Loucy (cell line): ENCODE measurements at regions not wholly inside any gene's neighbourhood (a gene's known extent, or its start where the extent isn't known, plus 50 kb on each side); places are given as distances from the start of the nearest gene placed in this dataset.

Experiments
- H2AFZ ChIP-seq: fragments of 200-600 bp; sonication (generic); 2 replicates; pipeline ENCODE4 v1.6.0; 2016; ENCODE audit warnings: antibody characterized with exemption, mild to moderate bottlenecking, low read length, moderate library complexity
- H3F3A ChIP-seq: fragments of 200-600 bp; 2 replicates; pipeline ENCODE4 v1.6.0; 2016; ENCODE audit warnings: antibody characterized with exemption, low read depth, mild to moderate bottlenecking
- H3K27me3 ChIP-seq: fragments of 200-600 bp; sonication (generic); 2 replicates; pipeline ENCODE4 v1.6.1; 2014; ENCODE audit warnings: low read length, mild to moderate bottlenecking; ENCODE audit not compliant: insufficient read depth, poor library complexity, severe bottlenecking
- H3K36me3 ChIP-seq: fragments of 200-600 bp; sonication (generic); 2 replicates; pipeline ENCODE4 v1.6.1; 2016; ENCODE audit warnings: low read length; ENCODE audit not compliant: insufficient read depth
- H3K4me1 ChIP-seq: fragments of 200-600 bp; sonication (generic); 2 replicates; pipeline ENCODE4 v1.5.1; 2014; ENCODE audit warnings: low read length, mild to moderate bottlenecking; ENCODE audit not compliant: insufficient read depth, poor library complexity, severe bottlenecking
- H3K4me2 ChIP-seq: fragments of 200-600 bp; sonication (generic); 2 replicates; pipeline ENCODE4 v1.6.0; 2014; ENCODE audit warnings: antibody characterized with exemption, low read length, low read depth, mild to moderate bottlenecking; ENCODE audit not compliant: poor library complexity, severe bottlenecking
- H3K4me3 ChIP-seq: fragments of 200-600 bp; sonication (generic); 2 replicates; pipeline ENCODE4 v1.5.1; 2014; ENCODE audit warnings: low read length, mild to moderate bottlenecking, mixed read lengths; ENCODE audit not compliant: poor library complexity, severe bottlenecking
- H3K79me2 ChIP-seq: fragments of 200-600 bp; sonication (generic); 2 replicates; pipeline ENCODE4 v1.6.1; 2014; ENCODE audit warnings: low read length; ENCODE audit not compliant: insufficient read depth
- H3K9ac ChIP-seq: fragments of 200-600 bp; sonication (generic); 2 replicates; pipeline ENCODE4 v1.6.0; 2014; ENCODE audit warnings: mild to moderate bottlenecking, low read depth, low read length, moderate library complexity; ENCODE audit not compliant: poor library complexity, severe bottlenecking
- H3K9me2 ChIP-seq: fragments of 200-600 bp; sonication (generic); replicated peaks from 2 replicates; pipeline ENCODE4 v1.6.1; 2016; ENCODE audit warnings: low read depth, low read length, mixed read lengths
- H3K9me3 ChIP-seq: fragments of 200-600 bp; sonication (generic); 2 replicates; pipeline ENCODE4 v1.6.1; 2014; ENCODE audit warnings: mild to moderate bottlenecking, antibody characterized with exemption, low read length, low read depth; ENCODE audit not compliant: insufficient read depth
- H4K20me1 ChIP-seq: fragments of 200-600 bp; sonication (generic); 2 replicates; pipeline ENCODE4 v1.6.0; 2014; ENCODE audit warnings: antibody characterized with exemption, low read length, mild to moderate bottlenecking; ENCODE audit not compliant: insufficient read depth, poor library complexity, severe bottlenecking
- CTCF ChIP-seq: fragments of 200-600 bp; sonication (generic); conservative IDR thresholded peaks from 2 replicates; pipeline ENCODE4 v1.5.1; 2014; ENCODE audit warnings: mild to moderate bottlenecking, antibody characterized with exemption, low read length
- EZH2phosphoT487 ChIP-seq: fragments of 200-600 bp; IDR thresholded peaks from 2 replicates; pipeline ENCODE4 v1.6.1; 2018; ENCODE audit warnings: antibody characterized with exemption, mild to moderate bottlenecking, moderate library complexity, borderline replicate concordance

GRCh38 chr1:239803781-239804180 lies 287.9 kb upstream of the FMN2 start:
- H3F3A ChIP-seq = no peaks in the 10 kb centered on the region

GRCh38 chr1:239804266-239804665 lies 287.4 kb upstream of the FMN2 start:
- no peaks in the 10 kb centered on the region for H4K20me1 ChIP-seq
- TF ChIP-seq CTCF = no peak
- TF ChIP-seq EZH2phosphoT487 = no peak
- no peak overlapping the region for H3K4me3 ChIP-seq
- H3K27me3 ChIP-seq = no peaks in the 10 kb centered on the region
- H3K9me3 ChIP-seq = no peaks in the 10 kb centered on the region
- H3K79me2 ChIP-seq = no peaks in the 10 kb centered on the region
- no peak overlapping the region for H2AFZ ChIP-seq
- no peaks in the 10 kb centered on the region for H3K9me2 ChIP-seq
- H3K36me3 ChIP-seq = no peaks in the 10 kb centered on the region
- no peaks in the 10 kb centered on the region for H3F3A ChIP-seq
- no peaks in the 10 kb centered on the region for H3K4me1 ChIP-seq
- no peak overlapping the region for H3K4me2 ChIP-seq
- H3K9ac ChIP-seq = no peak overlapping the region

More at GRCh38 chr1:239803781-239804180, 287.9 kb upstream of the FMN2 start:
- H2AFZ ChIP-seq = no peak overlapping the region
- no peaks in the 10 kb centered on the region for H3K27me3 ChIP-seq
- H3K4me2 ChIP-seq = no peak overlapping the region
- TF ChIP-seq EZH2phosphoT487 = no peak
- TF ChIP-seq CTCF = no peak
- no peaks in the 10 kb centered on the region for H3K9me3 ChIP-seq
- no peaks in the 10 kb centered on the region for H3K36me3 ChIP-seq
- H3K4me1 ChIP-seq = no peaks in the 10 kb centered on the region
- no peaks in the 10 kb centered on the region for H4K20me1 ChIP-seq
- no peak overlapping the region for H3K9ac ChIP-seq
- no peaks in the 10 kb centered on the region for H3K9me2 ChIP-seq
- no peak overlapping the region for H3K4me3 ChIP-seq
- no peaks in the 10 kb centered on the region for H3K79me2 ChIP-seq

GRCh38 chr1:239805042-239805441 lies 286.6 kb upstream of the FMN2 start:
- no peak overlapping the region for H3K9ac ChIP-seq

More at GRCh38 chr1:239805042-239805441, 286.6 kb upstream of the FMN2 start:
- TF ChIP-seq EZH2phosphoT487 (no peak), CTCF (no peak)
- H3K4me3 ChIP-seq = no peak overlapping the region
- no peaks in the 10 kb centered on the region for H3K9me3 ChIP-seq
- no peaks in the 10 kb centered on the region for H3K79me2 ChIP-seq
- H3F3A ChIP-seq = no peaks in the 10 kb centered on the region
- no peak overlapping the region for H3K4me2 ChIP-seq
- no peaks in the 10 kb centered on the region for H3K9me2 ChIP-seq
- no peaks in the 10 kb centered on the region for H3K27me3 ChIP-seq
- no peaks in the 10 kb centered on the region for H4K20me1 ChIP-seq
- no peaks in the 10 kb centered on the region for H3K36me3 ChIP-seq
- no peaks in the 10 kb centered on the region for H3K4me1 ChIP-seq
- no peak overlapping the region for H2AFZ ChIP-seq
